NT2/D1 (cell line): ENCODE measurements at regions not wholly inside any gene's neighbourhood (a gene's known extent, or its start where the extent isn't known, plus 50 kb on each side); places are given as distances from the start of the nearest gene placed in this dataset.

Experiments
- DNase-seq: peaks from one replicate; pipeline ENCODE4 v3.0.0-alpha.2; 2011; ENCODE audit warnings: low read depth, low spot score
- H3K27me3 ChIP-seq: 2 replicates; pipeline ENCODE4 v1.6.0; 2011; ENCODE audit warnings: mild to moderate bottlenecking; ENCODE audit not compliant: insufficient read length, insufficient read depth
- H3K36me3 ChIP-seq: 2 replicates; pipeline ENCODE4 v1.6.1; 2011; ENCODE audit warnings: mild to moderate bottlenecking, low read length, mixed read lengths; ENCODE audit not compliant: insufficient read depth, insufficient read length
- H3K4me1 ChIP-seq: 2 replicates; pipeline ENCODE4 v1.5.1; 2011; ENCODE audit not compliant: insufficient read depth, insufficient read length
- H3K4me3 ChIP-seq: 2 replicates; pipeline ENCODE4 v1.5.1; 2011; ENCODE audit warnings: low read depth; ENCODE audit not compliant: insufficient read length
- H3K9ac ChIP-seq: 2 replicates; pipeline ENCODE4 v1.6.0; 2011; ENCODE audit warnings: low read depth; ENCODE audit not compliant: insufficient read length
- H3K9me3 ChIP-seq: 2 replicates; pipeline ENCODE4 v1.5.1; 2011; ENCODE audit warnings: mild to moderate bottlenecking, low read length; ENCODE audit not compliant: insufficient read depth
- SUZ12 ChIP-seq: IDR thresholded peaks from 2 replicates; pipeline ENCODE4 v1.6.1; 2011; ENCODE audit not compliant: insufficient read length, insufficient read depth; ENCODE audit errors: extremely low read depth
- YY1 ChIP-seq: IDR thresholded peaks from 2 replicates; pipeline ENCODE4 v1.6.1; 2011; ENCODE audit not compliant: insufficient read length, insufficient read depth
- ZNF274 ChIP-seq: IDR thresholded peaks from 2 replicates; pipeline ENCODE4 v1.6.1; 2011; ENCODE audit warnings: mild to moderate bottlenecking, low read depth, low read length

DNA sequence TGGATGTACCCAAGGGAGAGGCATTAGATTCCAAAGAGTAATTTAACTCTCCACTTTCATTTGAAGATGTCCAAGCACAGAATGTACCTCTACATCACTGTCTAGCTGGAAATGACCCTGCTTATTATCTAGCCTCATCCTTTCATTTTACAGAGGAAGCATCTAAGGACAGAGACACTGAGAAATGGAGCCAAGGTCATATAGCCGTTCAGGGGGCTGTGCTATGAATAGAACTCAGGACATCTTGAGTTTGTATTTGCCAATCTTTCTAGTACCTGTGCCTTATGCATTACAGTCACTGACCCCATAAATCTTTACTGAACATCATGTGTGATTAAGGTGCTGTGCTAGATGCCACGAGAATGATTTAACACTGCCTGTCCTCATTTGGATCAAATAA lies 138.2 kb upstream of the SPTLC3 start:
- Histone ChIP-seq H3K27me3 (no peaks in the 10 kb centered on the region), H3K4me1 (no peaks in the 10 kb centered on the region), H3K36me3 (no peaks in the 10 kb centered on the region), H3K4me3 (no peak overlapping the region), H3K9me3 (no peaks in the 10 kb centered on the region), H3K9ac (no peak overlapping the region)
- no peak for DNase-seq
- TF ChIP-seq YY1 (no peak), SUZ12 (no peak), ZNF274 (no peak)

- no peaks in the 10 kb centered on the region for H3K36me3 ChIP-seq
- no peak for TF ChIP-seq ZNF274
- TF ChIP-seq YY1 = no peak
- no peak for TF ChIP-seq SUZ12
- no peaks in the 10 kb centered on the region for H3K4me1 ChIP-seq
- no peaks in the 10 kb centered on the region for H3K9me3 ChIP-seq
- no peaks in the 10 kb centered on the region for H3K27me3 ChIP-seq
- no peak overlapping the region for H3K9ac ChIP-seq
- H3K4me3 ChIP-seq = no peak overlapping the region
- no peak for DNase-seq
Observed at GRCh38 chr20:12874933-12875332, 133.8 kb upstream of the SPTLC3 start.

GRCh38 chr20:12875510-12875909 lies 133.3 kb upstream of the SPTLC3 start:
- Histone ChIP-seq H3K4me3 (no peak overlapping the region), H3K36me3 (no peaks in the 10 kb centered on the region), H3K4me1 (no peaks in the 10 kb centered on the region), H3K9ac (no peak overlapping the region), H3K9me3 (no peaks in the 10 kb centered on the region), H3K27me3 (no peaks in the 10 kb centered on the region)
- DNase-seq = no peak
- no peak for TF ChIP-seq YY1
- no peak for TF ChIP-seq SUZ12
- TF ChIP-seq ZNF274 = no peak

GRCh38 chr20:12882832-12883506 lies 125.8 kb upstream of the SPTLC3 start:
- no peak for DNase-seq
- H3K4me1 ChIP-seq = no peaks in the 10 kb centered on the region

DNA sequence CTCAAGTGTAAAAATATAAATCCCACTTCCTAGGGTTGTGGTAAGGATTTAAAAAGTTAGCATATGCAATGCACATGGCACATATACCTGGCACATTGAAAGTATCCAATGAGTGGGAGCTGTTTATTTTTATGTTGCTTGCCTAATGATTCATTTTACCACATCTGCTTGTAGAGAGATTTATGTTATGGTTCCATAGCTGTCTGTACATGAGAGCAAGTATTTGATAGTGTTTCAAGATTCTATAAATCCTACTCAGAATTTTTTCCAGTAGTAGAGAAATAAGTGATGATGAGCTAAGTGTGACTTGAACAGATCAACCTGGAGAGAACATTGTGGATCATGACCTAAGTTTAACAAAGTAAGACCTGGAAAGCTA lies 125.3 kb upstream of the SPTLC3 start:
- no peak overlapping the region for H3K4me3 ChIP-seq
- TF ChIP-seq YY1 = no peak
- no peak for TF ChIP-seq SUZ12
- no peak for TF ChIP-seq ZNF274
- no peaks in the 10 kb centered on the region for H3K4me1 ChIP-seq
- peaks cover 3% of the 10 kb centered on the region; the same call in 1 of the 2 replicates for H3K9me3 ChIP-seq
- no peaks in the 10 kb centered on the region for H3K27me3 ChIP-seq
- H3K9ac ChIP-seq = no peak overlapping the region
- DNase-seq = no peak
- no peaks in the 10 kb centered on the region for H3K36me3 ChIP-seq

More at GRCh38 chr20:12882832-12883506, 125.8 kb upstream of the SPTLC3 start:
- TF ChIP-seq SUZ12 = no peak
- no peak for TF ChIP-seq YY1
- Histone ChIP-seq H3K4me3 (no peak overlapping the region), H3K9ac (no peak overlapping the region), H3K9me3 (peaks cover 3% of the 10 kb centered on the region; the same call in 1 of the 2 replicates), H3K27me3 (no peaks in the 10 kb centered on the region), H3K36me3 (no peaks in the 10 kb centered on the region)

DNA sequence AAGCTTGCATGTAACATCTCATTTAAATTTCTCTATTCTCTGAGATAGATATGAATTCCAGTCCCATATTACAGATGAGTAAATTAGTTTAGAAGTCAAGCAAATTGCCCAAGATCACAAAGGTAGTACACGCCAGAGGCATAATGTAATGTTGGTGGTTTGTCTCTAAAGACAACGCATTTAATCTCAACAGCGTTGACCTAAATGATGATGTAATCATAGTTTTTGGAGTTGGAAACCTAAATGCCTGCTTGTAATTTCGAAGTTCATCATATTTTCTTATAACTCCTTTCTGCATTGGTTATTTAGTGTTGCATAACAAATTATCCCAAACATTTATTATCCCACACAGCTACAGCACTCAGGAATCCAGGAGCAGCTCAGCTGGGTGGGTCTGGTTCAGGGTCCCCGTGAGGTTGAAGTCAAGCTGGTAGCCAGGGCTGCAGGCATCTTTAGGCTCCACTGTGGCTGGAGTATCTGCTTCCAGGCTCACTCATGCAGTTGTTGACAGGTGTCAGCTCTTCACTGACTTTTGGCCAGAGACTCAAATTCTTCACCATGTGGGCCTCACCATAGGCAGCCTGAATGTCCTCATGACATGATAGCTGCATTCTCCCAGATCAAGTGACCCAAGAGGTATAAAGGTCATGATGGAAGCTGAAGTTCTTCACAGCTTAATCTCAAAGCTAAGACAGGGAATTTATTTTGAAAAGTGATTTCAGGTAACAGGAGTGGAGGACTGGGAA lies 122.0 kb upstream of the SPTLC3 start:
- Histone ChIP-seq H3K27me3 (no peaks in the 10 kb centered on the region), H3K36me3 (no peaks in the 10 kb centered on the region), H3K9me3 (no peaks in the 10 kb centered on the region), H3K4me1 (no peaks in the 10 kb centered on the region), H3K4me3 (no peak overlapping the region), H3K9ac (no peak overlapping the region)
- TF ChIP-seq YY1 = no peak
- no peak for TF ChIP-seq SUZ12
- TF ChIP-seq ZNF274 = no peak
- no peak for DNase-seq

DNA sequence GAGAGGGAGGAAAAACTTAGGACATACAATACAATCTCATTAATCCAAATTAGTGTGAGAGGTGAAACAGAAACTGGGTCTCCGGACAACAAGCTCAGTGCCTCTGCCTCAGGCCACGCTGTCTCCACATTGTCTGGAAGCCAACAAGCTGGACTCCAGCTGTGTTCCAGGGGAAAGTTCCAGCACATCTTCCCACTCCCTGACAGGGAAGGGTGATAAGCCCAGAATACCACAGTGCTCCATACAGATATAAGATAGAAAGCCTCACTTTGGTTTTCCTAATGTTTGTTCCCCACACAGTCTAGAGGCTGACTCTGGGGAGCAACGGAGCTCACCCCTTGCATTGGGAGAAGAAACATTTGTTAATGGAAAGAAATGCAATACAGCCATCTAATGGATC lies 117.1 kb upstream of the SPTLC3 start:
- TF ChIP-seq ZNF274 = no peak
- no peak for TF ChIP-seq YY1
- no peak for TF ChIP-seq SUZ12
- Histone ChIP-seq H3K9ac (no peak overlapping the region), H3K4me3 (no peak overlapping the region), H3K9me3 (no peaks in the 10 kb centered on the region), H3K4me1 (no peaks in the 10 kb centered on the region), H3K27me3 (no peaks in the 10 kb centered on the region), H3K36me3 (no peaks in the 10 kb centered on the region)
- no peak for DNase-seq
